ENCODE measurements at regions not wholly inside any gene's neighbourhood (a gene's known extent, or its start where the extent isn't known, plus 50 kb on each side); places are given as distances from the start of the nearest gene placed in this dataset.
"Not testable (repeated sequence)": the region's sequence is repeated elsewhere in the genome, so short reads cannot be mapped to it uniquely, and the experiment has no call there.

DNA sequence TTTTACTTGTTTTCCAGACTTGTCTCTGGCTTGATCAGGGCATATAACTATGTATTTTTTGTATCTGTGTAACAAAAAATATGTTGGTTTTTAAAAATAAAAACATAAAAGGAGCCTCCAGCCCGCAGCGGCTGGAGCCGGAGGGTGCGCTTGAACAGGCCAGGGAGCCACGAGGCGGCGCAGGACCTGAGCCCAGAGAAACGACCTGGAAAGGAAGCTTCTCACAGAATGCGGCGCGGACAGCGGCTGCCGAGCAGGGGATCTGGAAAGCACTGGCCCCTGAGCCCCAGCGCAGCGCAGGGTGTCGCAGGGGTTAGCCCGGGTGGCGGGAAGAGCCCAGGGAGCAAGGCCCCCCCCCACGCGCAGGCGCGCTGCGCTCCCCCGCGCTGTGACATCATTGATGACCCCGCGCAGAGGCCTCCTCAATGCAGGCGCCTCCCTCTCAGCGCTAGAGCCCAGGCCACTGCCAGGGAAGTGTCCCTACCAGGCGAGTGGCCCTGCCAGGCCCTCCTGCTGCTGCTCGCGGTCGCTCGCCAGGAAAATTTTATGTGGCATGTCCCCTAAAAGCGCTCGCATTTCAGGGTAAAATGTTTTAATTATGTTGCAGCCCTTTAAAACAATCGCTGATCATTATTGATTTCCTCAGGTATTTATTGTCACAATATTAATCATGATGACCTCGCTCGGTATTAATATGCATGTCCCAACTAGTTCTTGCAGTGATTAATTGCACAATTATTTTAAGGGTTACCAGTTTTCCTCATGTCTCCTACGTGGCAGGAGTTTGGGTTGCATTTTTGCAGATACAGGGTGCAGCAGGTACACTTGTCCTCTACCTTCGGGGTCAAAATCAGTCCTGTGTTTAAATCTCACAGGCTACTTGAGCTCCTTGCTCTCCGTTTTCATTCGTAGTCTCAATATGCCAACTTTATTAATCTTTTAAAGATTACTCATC lies 134.2 kb downstream of the USP22 start:
- peak; percentile 75 for DNase-seq (ENCODE audit: low read depth)

DNA sequence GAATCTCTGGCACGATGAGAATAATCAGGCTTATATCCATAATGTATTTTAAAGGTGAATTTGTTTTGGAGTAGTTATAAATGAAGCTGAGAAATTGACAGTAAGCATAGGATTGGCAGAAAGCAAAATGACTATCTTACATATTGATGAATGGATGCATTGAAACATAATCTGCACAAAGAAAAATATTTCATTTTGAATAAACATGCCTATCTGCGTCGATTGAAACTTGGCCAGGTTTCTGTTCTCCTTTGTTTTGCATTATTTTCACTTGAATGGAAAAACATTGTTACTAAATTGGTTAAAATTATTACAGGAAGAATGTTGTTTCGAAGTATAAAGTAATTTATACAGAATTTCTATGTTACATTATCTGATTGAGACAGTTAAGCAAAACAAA lies 128.2 kb downstream of the USP22 start:
- DNase-seq (ENCODE audit: low read depth): no peak

DNA sequence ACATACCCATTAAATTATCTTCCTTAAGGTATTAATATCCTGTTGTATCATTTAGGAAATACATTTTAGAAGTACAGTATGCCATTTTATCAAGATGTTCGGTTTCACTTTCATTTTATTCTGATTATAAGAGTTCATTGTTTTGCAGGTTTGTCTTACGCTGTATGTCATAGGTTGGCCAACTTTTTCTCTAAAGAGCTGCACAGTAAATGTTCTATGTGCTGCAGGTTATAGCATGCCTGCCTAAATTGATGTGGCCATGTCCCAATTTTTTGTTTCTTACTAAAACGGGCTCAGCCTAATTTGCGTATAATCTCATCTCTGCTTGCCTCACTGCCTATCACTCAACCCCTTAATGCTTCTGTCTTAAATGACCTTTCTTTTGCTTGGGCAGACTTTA lies 126.4 kb downstream of the USP22 start:
- no peak for DNase-seq (ENCODE audit: low read depth)

DNA sequence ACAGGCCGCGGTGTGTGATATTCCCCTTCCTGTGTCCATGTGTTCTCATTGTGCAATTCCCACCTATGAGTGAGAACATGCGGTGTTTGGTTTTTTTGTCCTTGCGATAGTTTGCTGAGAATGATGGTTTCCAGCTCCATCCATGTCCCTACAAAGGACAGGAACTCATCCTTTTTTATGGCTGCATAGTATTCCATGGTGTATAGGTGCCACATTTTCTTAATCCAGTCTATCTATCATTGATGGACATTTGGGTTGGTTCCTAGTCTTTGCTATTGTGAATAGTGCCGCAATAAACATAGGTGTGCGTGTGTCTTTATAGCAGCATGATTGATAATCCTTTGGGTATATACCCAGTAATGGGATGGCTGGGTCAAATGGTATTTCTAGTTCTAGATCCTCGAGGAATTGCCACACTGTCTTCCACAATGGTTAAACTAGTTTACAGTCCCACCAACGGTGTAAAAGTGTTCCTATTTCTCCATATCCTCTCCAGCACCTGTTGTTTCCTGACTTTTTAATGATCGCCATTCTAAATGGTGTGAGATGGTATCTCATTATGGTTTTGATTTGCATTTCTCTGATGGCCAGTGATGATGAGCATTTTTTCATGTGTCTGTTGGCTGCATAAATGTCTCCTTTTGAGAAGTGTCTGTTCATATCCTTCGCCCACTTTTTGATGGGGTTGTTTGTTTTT lies 125.1 kb downstream of the USP22 start:
- not testable (repeated sequence) for DNase-seq (ENCODE audit: low read depth)

DNA sequence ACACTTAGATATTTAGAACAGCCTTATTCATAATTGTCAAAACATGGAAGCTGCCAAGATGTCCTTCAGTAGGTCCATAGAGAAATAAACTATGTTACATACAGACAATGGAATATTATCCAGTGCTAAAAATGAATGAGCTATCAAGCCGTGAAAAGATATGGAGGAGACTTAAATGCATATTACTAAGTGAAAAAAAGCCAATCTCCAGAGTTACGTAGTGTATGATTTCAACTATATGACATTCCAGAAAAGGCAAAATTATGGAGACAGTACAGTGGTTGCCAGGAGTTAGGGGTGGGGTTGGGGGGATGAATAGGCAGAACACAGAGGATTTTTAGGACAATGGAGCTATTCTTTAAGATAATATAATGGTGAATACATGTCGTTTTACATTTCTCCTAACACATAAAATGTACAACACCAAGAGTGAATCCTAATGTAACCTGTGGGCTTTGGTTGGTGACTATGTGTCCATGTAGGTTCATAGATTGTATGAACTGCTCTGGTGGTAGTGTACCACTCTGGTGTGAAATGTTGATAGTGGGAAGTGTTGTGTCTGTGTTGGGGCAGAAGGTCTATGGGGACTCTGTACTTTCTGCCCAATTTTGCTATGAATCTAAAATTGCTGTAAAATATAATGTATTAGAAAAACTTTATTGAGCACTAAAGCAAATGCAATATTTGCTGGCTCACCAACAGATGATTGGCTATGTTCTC lies 122.6 kb downstream of the USP22 start:
- DNase-seq (ENCODE audit: low read depth): no peak

DNA sequence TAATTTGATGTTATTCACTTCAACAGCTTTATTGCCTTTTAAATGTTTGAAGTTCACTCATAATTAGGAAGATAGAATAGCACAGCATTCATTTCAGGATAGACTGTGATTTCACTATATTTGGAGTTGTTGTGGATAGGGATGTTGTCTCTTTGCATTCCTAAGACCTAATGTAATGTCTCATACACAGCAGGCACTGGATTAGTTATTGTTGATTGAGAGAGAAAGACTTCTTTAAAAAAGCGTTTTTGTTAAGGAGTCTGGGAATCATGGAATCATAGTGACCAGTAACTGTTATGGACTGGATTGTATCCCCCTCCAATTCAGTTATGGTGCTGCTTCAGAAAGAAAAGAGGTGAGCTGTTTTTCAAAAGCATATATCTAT lies 122.0 kb downstream of the USP22 start:
- no peak for DNase-seq (ENCODE audit: low read depth)

DNA sequence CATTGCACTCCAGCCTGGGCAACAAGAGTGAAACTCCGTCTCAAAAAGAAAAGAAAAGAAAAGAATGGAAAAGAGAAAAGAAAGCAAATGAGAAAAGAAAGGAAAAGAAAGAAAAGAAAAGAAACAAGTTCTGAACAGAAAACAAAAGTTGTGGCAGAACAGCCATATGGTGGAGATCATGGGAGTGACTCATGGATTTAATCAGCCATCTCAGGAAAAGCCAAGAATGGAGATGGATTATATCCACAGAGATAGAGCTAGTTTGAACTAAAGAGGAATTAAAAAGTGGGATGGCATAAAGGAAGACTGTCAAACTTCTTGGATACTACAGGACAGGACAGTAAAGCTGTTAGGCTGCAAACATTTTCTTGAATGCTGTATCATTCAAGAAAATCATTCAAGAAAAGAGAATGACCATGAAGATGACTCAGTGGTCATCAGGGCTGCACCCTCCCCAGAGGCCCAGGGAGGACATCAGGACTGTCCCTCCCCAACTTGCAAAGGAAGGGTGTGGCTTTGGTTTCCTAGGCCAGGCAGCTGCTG lies 120.6 kb downstream of the USP22 start:
- DNase-seq (ENCODE audit: low read depth): peak; percentile 8

DNA sequence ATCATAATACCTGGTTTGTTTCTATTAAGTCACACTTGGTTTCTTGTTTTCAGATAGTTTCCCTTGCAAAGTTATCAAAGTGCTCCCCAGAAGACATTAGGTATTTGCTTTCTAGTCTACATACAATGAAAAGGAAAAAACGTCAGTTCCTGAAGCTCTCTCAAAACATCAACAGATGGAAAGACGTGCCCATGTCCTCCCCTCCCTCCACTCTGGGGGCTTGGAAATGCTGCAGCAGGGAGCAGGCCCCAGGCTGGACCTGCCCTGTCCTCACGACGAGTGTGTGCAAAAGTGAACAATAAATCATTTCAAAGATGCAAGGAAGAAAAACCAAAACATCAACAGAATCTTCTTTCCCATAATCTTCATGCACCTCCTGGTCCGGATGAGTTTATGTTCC lies 118.5 kb downstream of the USP22 start:
- DNase-seq (ENCODE audit: low read depth): no peak

DNA sequence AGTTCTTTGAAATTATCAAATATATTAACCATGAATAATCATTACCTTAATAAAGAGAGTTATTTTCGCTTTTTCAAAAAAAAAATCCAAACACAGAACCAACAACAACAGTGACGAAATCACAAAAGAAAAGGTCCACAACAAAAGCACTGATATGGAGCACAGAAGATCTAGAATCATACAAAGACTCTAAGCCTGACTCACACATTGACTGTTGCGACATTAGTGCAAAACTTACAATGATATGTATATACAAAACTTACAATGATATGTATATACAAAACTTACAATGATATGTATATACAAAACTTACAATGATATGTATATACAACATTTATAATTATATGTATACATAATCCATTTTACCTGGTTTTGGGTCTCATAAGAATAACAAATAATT lies 117.7 kb downstream of the USP22 start:
- DNase-seq (ENCODE audit: low read depth): no peak

DNA sequence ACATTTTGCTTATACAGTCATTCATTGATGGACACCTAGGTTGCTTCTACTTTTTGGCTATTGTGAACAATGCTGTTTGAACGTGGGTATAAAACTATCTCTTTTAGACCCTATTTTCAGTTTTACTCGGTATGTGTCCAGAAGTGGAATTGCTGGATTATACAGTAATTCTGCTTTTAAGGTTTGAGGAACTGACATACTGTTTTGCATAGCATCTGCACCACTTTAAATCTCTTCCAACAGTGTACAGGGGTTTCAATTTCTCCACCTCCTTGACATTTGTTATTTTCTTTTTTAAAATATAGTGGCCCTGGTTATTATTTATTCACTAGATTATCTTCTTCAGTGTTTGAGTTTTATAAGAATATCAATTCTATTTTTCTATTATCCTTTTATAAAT lies 116.9 kb downstream of the USP22 start:
- DNase-seq (ENCODE audit: low read depth): no peak

DNA sequence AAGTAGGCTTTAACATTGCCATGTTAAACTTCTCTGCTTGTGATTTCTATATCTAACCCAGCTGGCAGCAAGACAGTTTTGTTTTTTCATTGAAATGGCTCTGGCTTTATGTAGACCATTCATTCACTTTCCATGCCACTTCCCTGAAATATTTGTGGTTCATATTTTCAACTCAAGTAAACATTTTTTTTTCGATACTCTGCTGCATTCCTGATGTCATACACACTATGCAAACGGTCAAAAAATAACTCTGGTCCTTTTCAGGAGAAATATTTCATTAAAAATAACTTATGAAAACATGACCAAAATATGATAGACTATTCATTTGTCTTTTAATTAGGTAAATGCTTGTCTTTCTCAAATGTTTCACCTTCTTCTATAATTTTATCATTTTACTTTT lies 116.3 kb downstream of the USP22 start:
- peak; percentile 24 for DNase-seq (ENCODE audit: low read depth)

DNA sequence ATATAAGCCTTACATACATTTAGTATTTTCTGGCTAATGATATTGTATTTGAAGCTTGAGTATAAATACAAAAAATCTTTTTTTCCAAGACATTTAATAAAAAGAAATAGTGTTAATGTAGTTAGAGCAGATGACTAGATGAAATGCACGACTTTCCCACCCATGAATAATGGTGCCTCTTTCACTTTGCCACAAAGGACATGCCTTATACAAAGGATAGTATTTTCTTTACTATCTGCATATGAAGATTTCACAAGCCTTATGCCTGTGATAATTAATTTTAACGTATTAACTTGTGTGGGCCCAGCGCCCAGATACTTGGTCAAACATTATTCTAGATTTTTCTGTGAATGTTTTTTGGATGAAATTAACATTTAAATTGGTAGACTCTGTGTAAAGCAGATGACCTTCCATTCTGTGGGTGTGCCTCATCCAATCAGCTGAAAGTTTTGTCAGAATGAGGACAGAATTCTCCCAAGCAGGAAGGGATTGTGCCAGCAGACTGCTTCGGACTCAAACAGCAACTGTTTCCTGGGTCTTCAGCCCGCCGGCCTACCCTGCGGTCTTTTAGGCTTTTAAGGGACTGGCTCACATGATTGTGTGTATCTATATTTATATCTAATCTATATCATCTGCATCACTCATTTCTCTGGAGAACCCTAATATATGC lies 115.4 kb downstream of the USP22 start:
- DNase-seq (ENCODE audit: low read depth): no peak

DNA sequence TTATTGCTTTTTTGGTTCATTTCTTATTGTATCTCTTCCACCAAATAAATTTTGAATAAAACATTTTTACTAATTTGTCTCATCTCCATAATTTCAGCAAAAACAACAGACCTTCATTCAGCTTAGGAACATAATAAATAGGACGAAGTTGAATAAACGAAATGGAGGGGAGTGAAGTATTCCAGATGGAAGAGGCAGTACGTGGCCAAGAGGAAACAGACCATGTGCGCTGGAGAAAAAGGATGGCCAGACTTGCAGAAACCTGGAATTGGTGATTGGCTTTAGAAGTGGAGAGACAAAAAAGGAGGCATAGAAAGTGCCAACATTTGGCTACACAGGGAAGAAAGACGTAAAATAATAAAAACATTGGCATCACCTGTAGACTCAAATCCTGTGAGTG lies 113.5 kb downstream of the USP22 start:
- no peak for DNase-seq (ENCODE audit: low read depth)

DNA sequence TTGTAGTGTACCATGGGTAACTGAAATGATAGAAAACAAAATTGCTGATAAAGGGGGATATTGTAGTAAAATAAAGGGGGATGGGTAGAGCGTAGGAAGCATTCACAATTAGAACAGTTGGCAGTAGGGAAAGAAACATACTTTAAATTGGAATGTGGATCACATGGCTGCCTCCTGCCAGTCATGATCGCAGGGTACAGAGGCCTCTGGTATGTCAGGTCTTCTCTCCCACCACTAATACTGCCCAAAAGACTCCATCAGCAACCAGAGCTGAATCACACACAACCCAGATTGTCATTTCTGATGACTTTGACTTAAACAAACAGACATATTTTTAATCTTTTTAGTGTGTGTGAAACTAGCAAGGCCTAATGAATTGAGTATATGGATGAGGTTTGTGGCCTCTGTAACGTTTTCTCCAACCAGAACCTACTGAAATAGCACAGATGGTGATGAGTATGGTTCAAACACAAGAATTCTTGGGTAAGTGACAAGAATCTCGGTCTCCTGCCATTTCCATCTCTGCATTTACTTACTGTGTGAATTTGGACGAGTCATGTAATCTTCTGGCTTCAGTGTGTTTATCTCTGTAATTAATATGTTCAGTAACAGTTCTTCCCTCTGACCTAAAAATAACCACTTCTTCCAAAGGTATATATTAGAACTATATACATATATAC lies 112.6 kb downstream of the USP22 start:
- DNase-seq (ENCODE audit: low read depth): peak; percentile 33

DNA sequence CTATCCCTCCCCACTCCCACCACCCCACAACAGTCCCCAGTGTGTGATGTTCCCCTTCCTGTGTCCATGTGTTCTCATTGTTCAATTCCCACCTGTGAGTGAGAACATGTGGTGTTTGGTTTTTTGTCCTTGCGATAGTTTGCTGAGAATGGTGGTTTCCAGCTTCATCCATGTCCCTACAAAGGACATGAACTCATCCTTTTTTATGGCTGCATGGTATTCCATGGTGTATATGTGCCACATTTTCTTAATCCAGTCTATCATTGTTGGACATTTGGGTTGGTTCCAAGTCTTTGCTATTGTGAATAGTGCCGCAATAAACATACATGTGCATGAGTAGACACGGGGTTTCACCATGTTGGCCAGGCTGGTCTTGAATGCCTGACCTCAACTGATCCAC lies 109.8 kb downstream of the USP22 start:
- DNase-seq (ENCODE audit: low read depth): not testable (repeated sequence)

DNA sequence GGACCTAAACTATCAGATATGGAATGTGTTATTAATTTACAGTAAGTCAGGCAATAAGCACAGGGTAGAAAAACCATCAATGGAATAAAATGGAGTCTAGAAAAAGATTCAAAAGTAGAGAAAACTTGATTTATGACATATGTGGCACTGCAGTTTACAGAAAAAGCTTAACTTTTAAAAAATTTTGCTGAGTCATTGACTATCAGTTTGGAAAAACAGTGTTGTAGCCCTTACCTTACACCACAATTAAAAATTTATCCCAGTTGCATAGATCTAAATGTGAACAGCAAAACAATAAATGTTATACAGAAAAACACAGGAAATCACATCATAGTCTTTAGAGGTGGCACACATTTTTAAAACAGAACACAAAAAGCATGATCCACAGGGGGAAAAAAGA lies 108.5 kb downstream of the USP22 start:
- DNase-seq (ENCODE audit: low read depth): no peak

DNA sequence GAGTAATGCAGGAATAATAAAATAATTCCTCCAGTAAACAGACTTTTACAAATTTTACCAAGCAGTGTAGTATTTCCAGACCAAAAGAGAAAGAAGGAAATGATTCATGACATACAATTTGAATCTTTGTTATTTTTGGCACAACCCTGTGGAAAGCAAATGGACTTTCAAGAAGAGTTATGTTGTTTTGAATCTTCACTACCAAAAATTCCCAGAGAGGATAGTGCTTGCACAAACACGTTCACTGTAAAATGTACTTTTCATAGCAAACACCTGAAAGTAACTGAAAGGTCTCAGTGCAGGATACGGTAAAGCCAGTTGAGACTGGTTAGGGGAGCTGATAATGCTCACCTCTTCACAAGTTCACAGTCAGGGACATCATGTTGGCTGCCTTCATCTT lies 107.1 kb downstream of the USP22 start:
- peak; percentile 64 for DNase-seq (ENCODE audit: low read depth)

DNA sequence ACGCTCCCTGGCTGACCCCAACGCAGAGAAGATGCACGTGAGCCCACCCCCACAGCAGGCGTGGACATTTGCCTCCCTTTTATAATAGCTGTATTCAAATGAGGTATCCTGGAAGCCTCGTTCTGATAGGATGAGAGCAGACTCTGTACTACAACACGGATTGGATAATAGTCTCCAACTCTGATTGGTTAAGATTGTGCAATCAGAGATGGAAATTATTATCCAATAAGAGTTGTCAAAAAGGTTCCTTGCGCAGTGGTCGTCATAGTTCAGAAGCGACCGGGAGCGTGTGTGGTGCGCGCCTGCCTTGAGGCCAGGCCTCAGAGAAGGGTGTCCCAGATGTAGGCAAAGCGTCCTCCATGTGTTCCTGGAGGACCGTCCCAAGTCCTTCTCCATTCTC lies 104.6 kb downstream of the USP22 start:
- no peak for DNase-seq (ENCODE audit: low read depth)

DNA sequence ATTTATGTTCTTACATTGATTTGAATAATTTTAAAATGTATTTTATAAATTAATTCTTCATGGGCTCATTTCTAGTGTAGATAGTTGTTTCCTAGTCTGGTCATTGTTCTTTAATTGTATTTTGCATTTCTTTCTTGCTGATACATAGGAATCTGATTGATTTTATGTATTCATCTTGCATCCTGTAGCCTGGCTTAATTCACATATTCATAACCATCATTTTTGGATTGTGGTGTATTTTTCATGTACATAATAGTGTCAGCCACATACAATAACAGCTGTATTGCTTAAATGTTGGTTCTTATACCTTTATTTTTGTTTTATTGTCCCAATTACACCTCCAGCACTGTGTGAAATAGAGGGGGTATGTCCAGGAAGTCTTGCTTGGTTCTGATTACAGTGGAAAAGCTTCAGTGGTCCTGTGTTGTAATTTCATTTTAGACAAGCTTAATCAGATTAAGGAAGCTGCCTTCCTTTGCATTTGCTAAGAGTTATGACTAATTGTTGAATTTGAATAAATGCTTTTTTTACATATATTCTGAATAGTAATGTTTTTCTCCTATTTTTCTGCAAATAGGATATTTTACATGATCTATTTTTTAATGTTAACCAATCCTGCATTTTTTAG lies 103.7 kb downstream of the USP22 start:
- DNase-seq (ENCODE audit: low read depth): no peak

DNA sequence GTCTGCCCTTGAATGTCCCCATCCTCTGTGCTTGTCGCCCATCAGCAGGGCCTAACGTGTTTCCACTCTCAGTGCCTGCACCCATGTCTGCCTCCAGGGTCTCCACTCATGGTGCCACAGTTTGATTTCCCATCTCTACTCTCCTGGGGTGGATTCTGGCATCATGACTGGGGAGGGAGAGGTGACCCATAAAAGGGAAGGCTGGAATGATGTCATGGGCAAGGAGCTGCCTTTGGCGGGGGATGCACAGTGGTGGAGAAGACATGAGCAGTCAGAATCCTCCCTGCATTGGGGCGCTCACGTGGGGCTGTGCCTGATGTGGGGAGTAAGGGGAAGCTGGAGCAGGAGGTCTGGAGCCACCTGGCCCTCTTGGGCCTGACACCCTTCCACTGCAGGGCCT lies 100.9 kb downstream of the USP22 start:
- DNase-seq (ENCODE audit: low read depth): no peak
